GM19468 (cell line): ENCODE measurements at regions not wholly inside any gene's neighbourhood (a gene's known extent, or its start where the extent isn't known, plus 50 kb on each side); places are given as distances from the start of the nearest gene placed in this dataset.
"Not testable (repeated sequence)": the region's sequence is repeated elsewhere in the genome, so short reads cannot be mapped to it uniquely, and the experiment has no call there.

ENCODE experiments used
- ATAC-seq: cut with Tn5 transposase; IDR thresholded peaks from one replicate; pipeline ENCODE4 v1.9.1; 2021; ENCODE audit warnings: mild to moderate bottlenecking, moderate library complexity, moderate number of reproducible peaks; ENCODE audit not compliant: unreplicated experiment; ENCODE audit errors: extremely low read depth

- no peak for ATAC-seq
Measured at GRCh38 chr14:84864548-84865271, 665.2 kb upstream of the FLRT2 start.

GRCh38 chr14:84871734-84872133, 658.2 kb upstream of the FLRT2 start:
- no peak for ATAC-seq

GRCh38 chr14:84874436-84874835, 655.5 kb upstream of the FLRT2 start:
- ATAC-seq, result no peak

GRCh38 chr14:84877061-84877460, 652.9 kb upstream of the FLRT2 start:
- ATAC-seq, result no peak

GRCh38 chr14:84882830-84883229, 647.1 kb upstream of the FLRT2 start:
- no peak for ATAC-seq

GRCh38 chr14:84885061-84885460, 644.9 kb upstream of the FLRT2 start:
- ATAC-seq, result no peak

- no peak for ATAC-seq
Measured at GRCh38 chr14:84891404-84891803, 638.5 kb upstream of the FLRT2 start.

GRCh38 chr14:84894254-84894653, 635.7 kb upstream of the FLRT2 start:
- no peak for ATAC-seq

- no peak for ATAC-seq
Measured at GRCh38 chr14:84922370-84922769, 607.6 kb upstream of the FLRT2 start.

GRCh38 chr14:84926656-84927055, 603.3 kb upstream of the FLRT2 start:
- no peak for ATAC-seq

GRCh38 chr14:84927096-84927827, 602.7 kb upstream of the FLRT2 start:
- ATAC-seq, result no peak

GRCh38 chr14:84929086-84929485, 600.9 kb upstream of the FLRT2 start:
- ATAC-seq, result no peak

- no peak for ATAC-seq
Measured at GRCh38 chr14:84929834-84930233, 600.1 kb upstream of the FLRT2 start.

- ATAC-seq, result no peak
Measured at GRCh38 chr14:84937016-84937415, 592.9 kb upstream of the FLRT2 start.

- ATAC-seq, result no peak
Measured at GRCh38 chr14:84937449-84937848, 592.5 kb upstream of the FLRT2 start.

GRCh38 chr14:84944901-84945300, 585.0 kb upstream of the FLRT2 start:
- not testable (repeated sequence) for ATAC-seq

- ATAC-seq, result no peak
Measured at GRCh38 chr14:84959851-84960520, 570.0 kb upstream of the FLRT2 start.

- ATAC-seq, result no peak
Measured at GRCh38 chr14:84961637-84962036, 568.3 kb upstream of the FLRT2 start.

- ATAC-seq, result no peak
Measured at GRCh38 chr14:84963518-84963917, 566.4 kb upstream of the FLRT2 start.

GRCh38 chr14:84965279-84965678, 564.7 kb upstream of the FLRT2 start:
- ATAC-seq, result no peak

GRCh38 chr14:84969501-84969900, 560.4 kb upstream of the FLRT2 start:
- no peak for ATAC-seq
